Hepatocyte (in vitro differentiated cells): ENCODE measurements at regions not wholly inside any gene's neighbourhood (a gene's known extent, or its start where the extent isn't known, plus 50 kb on each side); places are given as distances from the start of the nearest gene placed in this dataset.

Experiments
- DNase-seq: peaks from one replicate; pipeline ENCODE4 v3.0.0-alpha.2; 2016; ENCODE audit warnings: low spot score
- H2AFZ ChIP-seq: fragments of 200-600 bp; sonication (generic); 2 replicates; pipeline ENCODE4 v1.6.0; 2016; ENCODE audit warnings: antibody characterized with exemption, mild to moderate bottlenecking
- H3K27ac ChIP-seq: fragments of 200-600 bp; sonication (generic); 2 replicates; pipeline ENCODE4 v1.5.1; 2016; ENCODE audit warnings: mild to moderate bottlenecking
- H3K27me3 ChIP-seq: fragments of 200-600 bp; sonication (generic); 2 replicates; pipeline ENCODE4 v1.6.1; 2016
- H3K36me3 ChIP-seq: fragments of 200-600 bp; sonication (generic); replicated peaks from 2 replicates; pipeline ENCODE4 v1.5.1; 2016; ENCODE audit warnings: low read depth; ENCODE audit not compliant: insufficient read depth
- H3K4me1 ChIP-seq: fragments of 200-600 bp; sonication (generic); 2 replicates; pipeline ENCODE4 v1.5.1; 2016; ENCODE audit warnings: mild to moderate bottlenecking, moderate library complexity; ENCODE audit not compliant: insufficient read depth
- H3K4me2 ChIP-seq: fragments of 200-600 bp; sonication (generic); 2 replicates; pipeline ENCODE4 v1.6.0; 2016
- H3K4me3 ChIP-seq: fragments of 200-600 bp; sonication (generic); 2 replicates; pipeline ENCODE4 v1.5.1; 2016; ENCODE audit warnings: mild to moderate bottlenecking
- H3K79me2 ChIP-seq: fragments of 200-600 bp; sonication (generic); 2 replicates; pipeline ENCODE4 v1.6.0; 2017; ENCODE audit warnings: mild to moderate bottlenecking
- H3K9me2 ChIP-seq: fragments of 200-600 bp; sonication (generic); replicated peaks from 2 replicates; pipeline ENCODE4 v1.6.0; 2017; ENCODE audit warnings: mild to moderate bottlenecking; ENCODE audit not compliant: insufficient read depth
- H3K9me3 ChIP-seq: fragments of 200-600 bp; sonication (generic); 2 replicates; pipeline ENCODE4 v1.5.1; 2016; ENCODE audit warnings: low read depth, mild to moderate bottlenecking
- H4K20me1 ChIP-seq: fragments of 200-600 bp; sonication (generic); 2 replicates; pipeline ENCODE4 v1.6.0; 2016; ENCODE audit warnings: mild to moderate bottlenecking; ENCODE audit not compliant: insufficient read depth, poor library complexity, severe bottlenecking
- CTCF ChIP-seq: fragments of 200-600 bp; sonication (generic); IDR thresholded peaks from 2 replicates; pipeline ENCODE4 v1.5.1; 2016; ENCODE audit warnings: antibody characterized with exemption, mild to moderate bottlenecking; ENCODE audit not compliant: poor library complexity
- EZH2 ChIP-seq: fragments of 200-600 bp; sonication (generic); IDR thresholded peaks from 2 replicates; pipeline ENCODE4 v1.6.1; 2016; ENCODE audit warnings: antibody characterized with exemption, mild to moderate bottlenecking, borderline replicate concordance
- EZH2phosphoT487 ChIP-seq: fragments of 200-600 bp; sonication (generic); IDR thresholded peaks from one replicate; pipeline ENCODE4 v1.6.1; 2018; ENCODE audit warnings: antibody characterized with exemption, mild to moderate bottlenecking, low read depth, moderate library complexity; ENCODE audit not compliant: unreplicated experiment, severe bottlenecking
- WGBS: methylation state at CpG from one replicate; pipeline ENCODE4 v1.1.6; 2016; ENCODE audit warnings: low lambda C conversion rate; ENCODE audit errors: missing lambda C conversion rate; 5-methylcytosine and 5-hydroxymethylcytosine counted together

- no peak overlapping the region for H3K4me3 ChIP-seq
- H3K4me2 ChIP-seq: no peak overlapping the region
- no peaks in the 10 kb centered on the region for H3K36me3 ChIP-seq
- no peaks in the 10 kb centered on the region for H3K27me3 ChIP-seq
- no peak overlapping the region for H2AFZ ChIP-seq
- no peak overlapping the region for H3K27ac ChIP-seq
- H3K9me2 ChIP-seq: no peaks in the 10 kb centered on the region
- H3K79me2 ChIP-seq: no peaks in the 10 kb centered on the region
- no peaks in the 10 kb centered on the region for H3K4me1 ChIP-seq
- H3K9me3 ChIP-seq: no peaks in the 10 kb centered on the region
- no peaks in the 10 kb centered on the region for H4K20me1 ChIP-seq
- TF ChIP-seq EZH2 (no peak), EZH2phosphoT487 (no peak)
- DNase-seq: no peak
- 80% methylated on average over 2 of the region's 2 CpGs for WGBS
These were observed 718.4 kb downstream of the GBE1 start for GRCh38 chr3:81043009-81043408.

GRCh38 chr3:81041331-81041730 lies 720.1 kb downstream of the GBE1 start:
- H3K4me2 ChIP-seq: no peak overlapping the region
- no peak for TF ChIP-seq CTCF
- TF ChIP-seq EZH2: no peak
- TF ChIP-seq EZH2phosphoT487: no peak
- DNase-seq: no peak
- 98% methylated on average over 2 of the region's 2 CpGs for WGBS
- H4K20me1 ChIP-seq: no peaks in the 10 kb centered on the region
- H3K4me3 ChIP-seq: no peak overlapping the region
- no peaks in the 10 kb centered on the region for H3K4me1 ChIP-seq
- H3K79me2 ChIP-seq: no peaks in the 10 kb centered on the region
- H3K9me3 ChIP-seq: no peaks in the 10 kb centered on the region
- no peaks in the 10 kb centered on the region for H3K27me3 ChIP-seq
- H3K27ac ChIP-seq: no peak overlapping the region
- no peaks in the 10 kb centered on the region for H3K9me2 ChIP-seq
- H2AFZ ChIP-seq: no peak overlapping the region
- H3K36me3 ChIP-seq: no peaks in the 10 kb centered on the region

GRCh38 chr3:81040107-81040506 lies 721.3 kb downstream of the GBE1 start:
- TF ChIP-seq EZH2: no peak
- no peaks in the 10 kb centered on the region for H3K4me1 ChIP-seq
- no peak overlapping the region for H2AFZ ChIP-seq

GRCh38 chr3:81033684-81034083 lies 727.8 kb downstream of the GBE1 start:
- Histone ChIP-seq H3K79me2 (no peaks in the 10 kb centered on the region), H2AFZ (no peak overlapping the region), H3K4me2 (no peak overlapping the region), H3K36me3 (no peaks in the 10 kb centered on the region), H3K9me3 (no peaks in the 10 kb centered on the region), H3K9me2 (no peaks in the 10 kb centered on the region), H3K4me1 (no peaks in the 10 kb centered on the region), H4K20me1 (no peaks in the 10 kb centered on the region), H3K27ac (no peak overlapping the region), H3K27me3 (no peaks in the 10 kb centered on the region), H3K4me3 (no peak overlapping the region)
- 78% methylated on average over 4 of the region's 4 CpGs for WGBS
- no peak for DNase-seq
- TF ChIP-seq CTCF (no peak), EZH2phosphoT487 (no peak), EZH2 (no peak)

More at GRCh38 chr3:81040107-81040506, 721.3 kb downstream of the GBE1 start:
- no peaks in the 10 kb centered on the region for H3K27me3 ChIP-seq
- H3K4me2 ChIP-seq: no peak overlapping the region
- H3K36me3 ChIP-seq: no peaks in the 10 kb centered on the region
- no peak overlapping the region for H3K27ac ChIP-seq
- H3K79me2 ChIP-seq: no peaks in the 10 kb centered on the region
- H3K9me3 ChIP-seq: no peaks in the 10 kb centered on the region
- no peak overlapping the region for H3K4me3 ChIP-seq
- 91% methylated on average over 2 of the region's 2 CpGs for WGBS
- no peak for DNase-seq
- H3K9me2 ChIP-seq: no peaks in the 10 kb centered on the region
- H4K20me1 ChIP-seq: no peaks in the 10 kb centered on the region

GRCh38 chr3:81033185-81033584 lies 728.3 kb downstream of the GBE1 start:
- no peak for TF ChIP-seq EZH2phosphoT487
- Histone ChIP-seq H3K9me3 (no peaks in the 10 kb centered on the region), H4K20me1 (no peaks in the 10 kb centered on the region), H3K4me2 (no peak overlapping the region), H3K27ac (no peak overlapping the region), H3K79me2 (no peaks in the 10 kb centered on the region), H3K36me3 (no peaks in the 10 kb centered on the region), H2AFZ (no peak overlapping the region), H3K4me1 (no peaks in the 10 kb centered on the region), H3K27me3 (no peaks in the 10 kb centered on the region), H3K9me2 (no peaks in the 10 kb centered on the region), H3K4me3 (no peak overlapping the region)
- 87% methylated on average over 2 of the region's 2 CpGs for WGBS
- DNase-seq: no peak
